Endothelial cell of umbilical vein (primary cell): ENCODE measurements at regions not wholly inside any gene's neighbourhood (a gene's known extent, or its start where the extent isn't known, plus 50 kb on each side); places are given as distances from the start of the nearest gene placed in this dataset.

Experiments
- BruUV-seq: library from RNA; stranded (reverse); fragments of 400-500 nt; replicated peaks from 2 replicates; lab custom pipeline; 2021; lab: Mats Ljungman, UMichigan
- CTCF ChIA-PET: fragments of 300-600, 350-600 bp; sonication (Branson Sonifier 250); formaldehyde crosslinking; loops from one replicate; lab custom pipeline; 2021; ENCODE audit warnings: antibody characterized with exemption, inconsistent platforms; lab: Charles Lee
- POLR2A ChIA-PET: fragments of 300-600, 350-600 bp; sonication (Branson Sonifier 250); formaldehyde crosslinking; loops from one replicate; lab custom pipeline; 2021; ENCODE audit warnings: antibody characterized with exemption, inconsistent platforms; lab: Charles Lee
- DNase-seq: peaks from one replicate; pipeline ENCODE4 v3.0.0-alpha.2; 2011; ENCODE audit warnings: low read depth, low spot score
- FAIRE-seq: peaks from 2 replicates; lab custom pipeline; 2011; peaks lifted over from hg19 to GRCh38; lab: Jason Lieb, UNC
- H2AFZ ChIP-seq: 2 replicates; pipeline ENCODE4 v1.6.0; 2012; ENCODE audit warnings: low read depth, low read length, control low read depth, inconsistent platforms
- H3K27ac ChIP-seq: 2 replicates; pipeline ENCODE4 v1.5.1; 2011; ENCODE audit warnings: low read depth, mild to moderate bottlenecking, control low read depth, low read length, moderate library complexity; ENCODE audit not compliant: insufficient read depth
- H3K27me3 ChIP-seq, 2 experiments: 2 replicates each; pipeline versions ENCODE4 v1.6.0 to v1.6.1; 2011; ENCODE audit warnings: low read length in 2 of 2, mixed read lengths in 1 of 2; ENCODE audit not compliant: control insufficient read depth in 2 of 2, insufficient read depth in 2 of 2
- H3K36me3 ChIP-seq, 2 experiments: 2 replicates in 1 of 2; 3 replicates in 1 of 2; pipeline ENCODE4 v1.5.1; 2011; ENCODE audit warnings: low read length in 2 of 2, mild to moderate bottlenecking in 1 of 2, moderate library complexity in 1 of 2; ENCODE audit not compliant: control insufficient read depth in 2 of 2, insufficient read depth in 2 of 2; ENCODE audit errors: extremely low read depth in 1 of 2
- H3K4me1 ChIP-seq: 3 replicates; pipeline ENCODE4 v1.5.1; 2011; ENCODE audit warnings: mild to moderate bottlenecking, low read length; ENCODE audit not compliant: control insufficient read depth, insufficient read depth; ENCODE audit errors: extremely low read depth
- H3K4me2 ChIP-seq: 2 replicates; pipeline ENCODE4 v1.6.1; 2011; ENCODE audit warnings: low read length, control low read depth, mixed read lengths; ENCODE audit not compliant: insufficient read depth
- H3K4me3 ChIP-seq, 3 experiments: fragments of 200-600 bp in 1 of 3; sonication (generic), shearing (Covaris generic) in 1 of 3; replicated peaks in 1 of 3; 2 replicates each; pipeline ENCODE4 v1.5.1; 2011 to 2016; ENCODE audit warnings: control low read depth in 3 of 3, low read length in 3 of 3, mild to moderate bottlenecking in 2 of 3, inconsistent platforms in 1 of 3, low read depth in 1 of 3, moderate library complexity in 1 of 3; ENCODE audit not compliant: insufficient read depth in 1 of 3
- H3K79me2 ChIP-seq: 2 replicates; pipeline ENCODE4 v1.6.0; 2012; ENCODE audit warnings: low read length, inconsistent platforms; ENCODE audit not compliant: control insufficient read depth, insufficient read depth
- H3K9ac ChIP-seq: replicated peaks from 2 replicates; pipeline ENCODE3; 2011; ENCODE audit warnings: low read length, control low read depth; ENCODE audit not compliant: insufficient read depth; ENCODE audit errors: extremely low read depth
- H3K9me1 ChIP-seq: replicated peaks from 3 replicates; pipeline ENCODE4 v1.6.0; 2011; ENCODE audit warnings: mild to moderate bottlenecking, low read length; ENCODE audit not compliant: control insufficient read depth, insufficient read depth; ENCODE audit errors: extremely low read depth
- H3K9me3 ChIP-seq: replicated peaks from 2 replicates; pipeline ENCODE4 v1.5.1; 2012; ENCODE audit warnings: low read length, inconsistent platforms; ENCODE audit not compliant: control insufficient read depth, insufficient read depth
- H4K20me1 ChIP-seq: replicated peaks from 2 replicates; pipeline ENCODE3; 2011; ENCODE audit warnings: mild to moderate bottlenecking, low read length; ENCODE audit not compliant: control insufficient read depth, insufficient read depth; ENCODE audit errors: extremely low read depth
- CTCF ChIP-seq, 2 donors: IDR thresholded peaks; 1 replicate in 1 of 2; 2 replicates in 1 of 2; pipeline ENCODE4 v1.5.1; 2011; ENCODE audit warnings: low read length in 2 of 2, mild to moderate bottlenecking in 2 of 2, moderate library complexity in 2 of 2, control low read depth in 1 of 2, inconsistent platforms in 1 of 2, low read depth in 1 of 2; ENCODE audit not compliant: insufficient read depth in 1 of 2; ENCODE audit errors: extremely low read depth in 1 of 2
- EZH2 ChIP-seq: IDR thresholded peaks from 2 replicates; pipeline ENCODE4 v1.6.1; 2012; ENCODE audit warnings: borderline replicate concordance, low read depth, mild to moderate bottlenecking, moderate library complexity, low read length, inconsistent platforms; ENCODE audit not compliant: severe bottlenecking
- FOS ChIP-seq: IDR thresholded peaks from 2 replicates; pipeline ENCODE4 v1.6.1; 2011; ENCODE audit warnings: mild to moderate bottlenecking, low read length, moderate library complexity, borderline replicate concordance; ENCODE audit not compliant: insufficient read depth
- GATA2 ChIP-seq: IDR thresholded peaks from 2 replicates; pipeline ENCODE4 v1.7.0; 2011; ENCODE audit warnings: low read depth, mild to moderate bottlenecking, moderate library complexity, mixed read lengths, low read length; ENCODE audit not compliant: insufficient read length, insufficient read depth
- JUN ChIP-seq: IDR thresholded peaks from 2 replicates; pipeline ENCODE4 v1.6.1; 2011; ENCODE audit warnings: borderline replicate concordance, low read depth; ENCODE audit not compliant: insufficient read length, insufficient read depth
- MAX ChIP-seq: IDR thresholded peaks from 2 replicates; pipeline ENCODE4 v1.6.1; 2011; ENCODE audit not compliant: insufficient read depth, insufficient read length
- MYC ChIP-seq: IDR thresholded peaks from one replicate; pipeline ENCODE4 v1.6.1; 2011; ENCODE audit warnings: mild to moderate bottlenecking, low read depth, low read length
- POLR2A ChIP-seq: IDR thresholded peaks from 2 replicates; pipeline ENCODE4 v1.6.1; 2012; ENCODE audit warnings: low read depth, mild to moderate bottlenecking, control low read depth, low read length
- POLR2AphosphoS5 ChIP-seq: IDR thresholded peaks from 2 replicates; pipeline ENCODE4 v1.6.1; 2012; ENCODE audit warnings: low read depth, mild to moderate bottlenecking, control low read depth, low read length, moderate library complexity; ENCODE audit not compliant: insufficient read depth
- dilution Hi-C: fragments of 300-500 bp; cut with MboI; formaldehyde crosslinking; loops from one replicate; pipeline ENCODE4 v1.15.0; 2019; ENCODE audit warnings: low sequenced_read_pairs; ENCODE audit not compliant: extremely low pct_ligation_motif_present
- intact Hi-C: fragments of 100-400 bp; cut with micrococcal nuclease; formaldehyde crosslinking; loops from one replicate; pipeline ENCODE4 v1.10.0; 2022

- H4K20me1 ChIP-seq, result no peaks in the 10 kb centered on the region
- H3K27ac ChIP-seq, result no peak overlapping the region
- intact Hi-C loops (no loop called here), dilution Hi-C loops (no loop called here)
- H3K36me3 ChIP-seq, result no peaks in the 10 kb centered on the region
- H3K79me2 ChIP-seq, result no peaks in the 10 kb centered on the region
- POLR2A ChIA-PET, result no interaction called here
- no peak for FAIRE-seq
- no peak overlapping the region for H3K4me2 ChIP-seq
- TF ChIP-seq GATA2 (no peak), EZH2 (no peak), MYC (no peak), CTCF (IDR thresholded peaks at IDR 0.05; ENCODE audit: extremely low read depth in 1 of 2, insufficient read depth in 1 of 2, low read depth in 1 of 2, low read length in 2 of 2) (no peak), FOS (no peak), POLR2A (no peak), MAX (no peak), JUN (no peak), POLR2AphosphoS5 (no peak)
- no peaks in the 10 kb centered on the region for H3K9me1 ChIP-seq
- no peaks in the 10 kb centered on the region for H3K9me3 ChIP-seq
- H3K9ac ChIP-seq, result no peak overlapping the region
- no peak for DNase-seq
- H3K4me3 ChIP-seq, result no peak overlapping the region
- no peaks in the 10 kb centered on the region for H3K4me1 ChIP-seq
- CTCF ChIA-PET, result no interaction called here
- no peaks in the 10 kb centered on the region for H3K27me3 ChIP-seq
- no peak overlapping the region for H2AFZ ChIP-seq
- BruUV-seq, result no TSS peak
These were observed 503.0 kb downstream of the SPATA31D1 start for GRCh38 chr9:82491604-82492003.
